HepG2 (cell line): ENCODE measurements at regions not wholly inside any gene's neighbourhood (a gene's known extent, or its start where the extent isn't known, plus 50 kb on each side); places are given as distances from the start of the nearest gene placed in this dataset.

ENCODE experiments used
- ATAC-seq: fragments of 200-7000 bp; cut with Tn5 transposase; 3 replicates; pipeline ENCODE4 v1.9.1; 2020; ENCODE audit warnings: mild to moderate bottlenecking, moderate library complexity
- BruUV-seq: library from RNA; stranded (reverse); fragments of 400-500 nt; replicated peaks from 2 replicates; lab custom pipeline; 2021; lab: Mats Ljungman, UMichigan
- CTCF ChIA-PET: fragments of 300-600 bp; formaldehyde crosslinking; extraction: SDS; loops from one replicate; lab custom pipeline; 2021; ENCODE audit warnings: low total read pairs, inconsistent platforms, low intra/inter-chr PET ratio; lab: Yijun Ruan, JAX
- POLR2A ChIA-PET: fragments of 350-600 bp; sonication (Branson Sonifier 250); formaldehyde crosslinking; loops from one replicate; lab custom pipeline; 2020; ENCODE audit warnings: antibody characterized with exemption, inconsistent platforms; lab: Yijun Ruan, JAX
- DNase-seq: peaks from one replicate; pipeline ENCODE4 v3.0.0-alpha.2; 2015; ENCODE audit warnings: low spot score
- FAIRE-seq: peaks from 3 replicates; lab custom pipeline; 2011; peaks lifted over from hg19 to GRCh38; lab: Jason Lieb, UNC
- H2AFZ ChIP-seq: one replicate; pipeline ENCODE4 v1.6.1; 2011; ENCODE audit warnings: low read length, inconsistent platforms
- H3K27ac ChIP-seq: fragments of 300-600 bp; 3 replicates; pipeline ENCODE4 v1.8.0; 2011; ENCODE audit warnings: mixed run types, mild to moderate bottlenecking, mixed read lengths, low read length, inconsistent platforms; ENCODE audit not compliant: insufficient read depth; ENCODE audit errors: extremely low read length
- H3K27me3 ChIP-seq, 2 experiments: fragments of 200-600 bp in 1 of 2; 2 replicates in 1 of 2; 3 replicates in 1 of 2; pipeline versions ENCODE4 v1.6.0 to v1.8.0; 2011; ENCODE audit warnings: low read length in 2 of 2, mild to moderate bottlenecking in 2 of 2, moderate library complexity in 2 of 2, inconsistent platforms in 1 of 2; ENCODE audit not compliant: insufficient read depth in 2 of 2, control insufficient read depth in 1 of 2
- H3K36me3 ChIP-seq, 2 experiments: fragments of 200-600 bp in 1 of 2; replicated peaks in 1 of 2; 2 replicates in 1 of 2; 3 replicates in 1 of 2; pipeline versions ENCODE4 v1.5.1 to v1.8.0; 2011; ENCODE audit warnings: low read length in 2 of 2, inconsistent platforms in 1 of 2; ENCODE audit not compliant: insufficient read depth in 2 of 2, control insufficient read depth in 1 of 2
- H3K4me1 ChIP-seq: 2 replicates; pipeline ENCODE4 v1.5.1; 2012; ENCODE audit warnings: low read length, inconsistent platforms; ENCODE audit not compliant: insufficient read depth
- H3K4me2 ChIP-seq: 2 replicates; pipeline ENCODE4 v1.6.0; 2011; ENCODE audit warnings: low read depth, low read length, inconsistent platforms
- H3K4me3 ChIP-seq, 3 experiments: fragments of 200-600 bp in 1 of 3; sonication (generic), shearing (Covaris generic) in 1 of 3; replicated peaks in 1 of 3; 2 replicates each; pipeline ENCODE4 v1.5.1; 2011 to 2016; ENCODE audit warnings: low read length in 3 of 3, inconsistent platforms in 2 of 3, low read depth in 2 of 3, mild to moderate bottlenecking in 2 of 3, control low read depth in 1 of 3, mixed read lengths in 1 of 3; ENCODE audit not compliant: insufficient read depth in 1 of 3
- H3K79me2 ChIP-seq: one replicate; pipeline ENCODE4 v1.6.1; 2011; ENCODE audit warnings: low read length, inconsistent platforms; ENCODE audit not compliant: insufficient read depth
- H3K9ac ChIP-seq: 2 replicates; pipeline ENCODE4 v1.6.0; 2011; ENCODE audit warnings: mild to moderate bottlenecking, low read depth, low read length, inconsistent platforms; ENCODE audit not compliant: insufficient read depth
- H3K9me3 ChIP-seq: 2 replicates; pipeline ENCODE4 v1.5.1; 2012; ENCODE audit warnings: mild to moderate bottlenecking, low read length
- H4K20me1 ChIP-seq: 2 replicates; pipeline ENCODE4 v1.6.0; 2011; ENCODE audit warnings: inconsistent platforms, mild to moderate bottlenecking, low read length, moderate library complexity; ENCODE audit not compliant: insufficient read depth
- PRDM4 ChIP-seq: sonication (generic); formaldehyde crosslinking; IDR thresholded peaks from 2 replicates; pipeline ENCODE4 v1.9.0; 2021; ENCODE audit warnings: missing genetic modification reagents, borderline replicate concordance
- SMAD1 ChIP-seq: sonication (generic); formaldehyde crosslinking; IDR thresholded peaks from 2 replicates; pipeline ENCODE4 v1.4.0; 2020; ENCODE audit warnings: missing genetic modification reagents, low read depth, mild to moderate bottlenecking, borderline replicate concordance
- ZBTB2 ChIP-seq: sonication (generic); formaldehyde crosslinking; IDR thresholded peaks from 2 replicates; pipeline ENCODE4 v1.8.0; 2022; ENCODE audit warnings: low read depth, missing genetic modification reagents
- ZFP36L1 ChIP-seq: sonication (generic); formaldehyde crosslinking; IDR thresholded peaks from 2 replicates; pipeline ENCODE4 v1.8.0; 2022; ENCODE audit warnings: mild to moderate bottlenecking, missing genetic modification reagents, moderate library complexity
- ZNF670 ChIP-seq: sonication (generic); formaldehyde crosslinking; IDR thresholded peaks from 2 replicates; pipeline ENCODE4 v1.8.0; 2022; ENCODE audit warnings: mild to moderate bottlenecking, missing genetic modification reagents, borderline replicate concordance
- ZUFSP ChIP-seq: sonication (generic); formaldehyde crosslinking; IDR thresholded peaks from 2 replicates; pipeline ENCODE4 v1.9.0; 2021; ENCODE audit warnings: missing genetic modification reagents, mild to moderate bottlenecking, borderline replicate concordance
- WGBS: methylation state at CpG from one replicate; pipeline ENCODE4 v1.1.6; 2017; ENCODE audit warnings: low lambda C conversion rate; 5-methylcytosine and 5-hydroxymethylcytosine counted together
- in situ Hi-C: cut with HindIII; loops from 2 replicates; pipeline ENCODE4 v1.10.0; 2017; ENCODE audit warnings: low pct_unique_long_range_greater_than_20kb; ENCODE audit not compliant: extremely low pct_ligation_motif_present
- intact Hi-C: fragments of 100-400 bp; cut with micrococcal nuclease; formaldehyde crosslinking; loops from one replicate; pipeline ENCODE4 v1.10.0; 2022; ENCODE audit not compliant: unreplicated experiment

GRCh38 chr10:8498290-8498689, 443.8 kb downstream of the GATA3 start (continued):
- TF ChIP-seq ZBTB2 (CRISPR knock-in tag) = no peak

GRCh38 chr10:8498881-8499280, 444.4 kb downstream of the GATA3 start:
- Histone ChIP-seq H3K36me3 (no peaks in the 10 kb centered on the region), H3K4me3 (no peak overlapping the region)
- POLR2A ChIA-PET = no interaction called here
- TF ChIP-seq ZFP36L1 = no peak
- TF ChIP-seq ZNF670 = no peak
- TF ChIP-seq, all 625 proteins: peak for 0
- DNase-seq (no peak), ATAC-seq (no peak), FAIRE-seq (no peak)
- in situ Hi-C loops (no loop called here), intact Hi-C loops (no loop called here)
- 2% methylated on average over 4 of the region's 4 CpGs for WGBS
- H3K9ac ChIP-seq = no peak overlapping the region
- BruUV-seq = no TSS peak
- H3K4me2 ChIP-seq = no peak overlapping the region
- H4K20me1 ChIP-seq = no peaks in the 10 kb centered on the region
- H3K9me3 ChIP-seq = no peaks in the 10 kb centered on the region
- CTCF ChIA-PET = no interaction called here
- H2AFZ ChIP-seq = no peak overlapping the region
- no peaks in the 10 kb centered on the region for H3K79me2 ChIP-seq
- no peaks in the 10 kb centered on the region for H3K4me1 ChIP-seq
- no peak overlapping the region for H3K27ac ChIP-seq
- H3K27me3 ChIP-seq = peaks cover 0 to 1% of the 10 kb centered on the region in 2 experiments; a peak in 1 of 5 replicates

GRCh38 chr10:8499312-8499711, 444.8 kb downstream of the GATA3 start:
- Histone ChIP-seq H3K27ac (no peak overlapping the region), H3K27me3 (peaks cover 1 to 2% of the 10 kb centered on the region in 2 experiments; a peak in 2 of 5 replicates), H3K9ac (no peak overlapping the region), H3K4me3 (no peak overlapping the region), H3K79me2 (no peaks in the 10 kb centered on the region), H3K36me3 (no peaks in the 10 kb centered on the region), H3K9me3 (no peaks in the 10 kb centered on the region), H4K20me1 (no peaks in the 10 kb centered on the region), H3K4me1 (no peaks in the 10 kb centered on the region), H3K4me2 (no peak overlapping the region), H2AFZ (no peak overlapping the region)
- intact Hi-C loops = no loop called here
- ATAC-seq = no peak
- CTCF ChIA-PET = no interaction called here
- no peak for DNase-seq
- BruUV-seq = no TSS peak
- TF ChIP-seq PRDM4 (CRISPR knock-in tag) = no peak
- no peak for TF ChIP-seq ZUFSP (CRISPR knock-in tag)
- no peak for TF ChIP-seq SMAD1 (CRISPR knock-in tag)
- POLR2A ChIA-PET = no interaction called here
- FAIRE-seq = no peak
- 0% methylated on average over 4 of the region's 4 CpGs for WGBS
- in situ Hi-C loops = no loop called here
